Endothelial cell of umbilical vein (primary cell): ENCODE measurements at regions not wholly inside any gene's neighbourhood (a gene's known extent, or its start where the extent isn't known, plus 50 kb on each side); places are given as distances from the start of the nearest gene placed in this dataset.

ENCODE experiments used
- EZH2 ChIP-seq: IDR thresholded peaks from 2 replicates; pipeline ENCODE4 v1.6.1; 2012; ENCODE audit warnings: borderline replicate concordance, low read depth, mild to moderate bottlenecking, moderate library complexity, low read length, inconsistent platforms; ENCODE audit not compliant: severe bottlenecking
- FOS ChIP-seq: IDR thresholded peaks from 2 replicates; pipeline ENCODE4 v1.6.1; 2011; ENCODE audit warnings: mild to moderate bottlenecking, low read length, moderate library complexity, borderline replicate concordance; ENCODE audit not compliant: insufficient read depth
- GATA2 ChIP-seq: IDR thresholded peaks from 2 replicates; pipeline ENCODE4 v1.7.0; 2011; ENCODE audit warnings: low read depth, mild to moderate bottlenecking, moderate library complexity, mixed read lengths, low read length; ENCODE audit not compliant: insufficient read length, insufficient read depth
- JUN ChIP-seq: IDR thresholded peaks from 2 replicates; pipeline ENCODE4 v1.6.1; 2011; ENCODE audit warnings: borderline replicate concordance, low read depth; ENCODE audit not compliant: insufficient read length, insufficient read depth
- MAX ChIP-seq: IDR thresholded peaks from 2 replicates; pipeline ENCODE4 v1.6.1; 2011; ENCODE audit not compliant: insufficient read depth, insufficient read length
- MYC ChIP-seq: IDR thresholded peaks from one replicate; pipeline ENCODE4 v1.6.1; 2011; ENCODE audit warnings: mild to moderate bottlenecking, low read depth, low read length
- POLR2A ChIP-seq: IDR thresholded peaks from 2 replicates; pipeline ENCODE4 v1.6.1; 2012; ENCODE audit warnings: low read depth, mild to moderate bottlenecking, control low read depth, low read length
- POLR2AphosphoS5 ChIP-seq: IDR thresholded peaks from 2 replicates; pipeline ENCODE4 v1.6.1; 2012; ENCODE audit warnings: low read depth, mild to moderate bottlenecking, control low read depth, low read length, moderate library complexity; ENCODE audit not compliant: insufficient read depth
- TF ChIP-seq, protein P1 (sequence below), 2 donors: IDR thresholded peaks; 1 replicate in 1 of 2; 2 replicates in 1 of 2; pipeline ENCODE4 v1.5.1; 2011; ENCODE audit warnings: low read length in 2 of 2, mild to moderate bottlenecking in 2 of 2, moderate library complexity in 2 of 2, control low read depth in 1 of 2, inconsistent platforms in 1 of 2, low read depth in 1 of 2; ENCODE audit not compliant: insufficient read depth in 1 of 2; ENCODE audit errors: extremely low read depth in 1 of 2

DNA sequence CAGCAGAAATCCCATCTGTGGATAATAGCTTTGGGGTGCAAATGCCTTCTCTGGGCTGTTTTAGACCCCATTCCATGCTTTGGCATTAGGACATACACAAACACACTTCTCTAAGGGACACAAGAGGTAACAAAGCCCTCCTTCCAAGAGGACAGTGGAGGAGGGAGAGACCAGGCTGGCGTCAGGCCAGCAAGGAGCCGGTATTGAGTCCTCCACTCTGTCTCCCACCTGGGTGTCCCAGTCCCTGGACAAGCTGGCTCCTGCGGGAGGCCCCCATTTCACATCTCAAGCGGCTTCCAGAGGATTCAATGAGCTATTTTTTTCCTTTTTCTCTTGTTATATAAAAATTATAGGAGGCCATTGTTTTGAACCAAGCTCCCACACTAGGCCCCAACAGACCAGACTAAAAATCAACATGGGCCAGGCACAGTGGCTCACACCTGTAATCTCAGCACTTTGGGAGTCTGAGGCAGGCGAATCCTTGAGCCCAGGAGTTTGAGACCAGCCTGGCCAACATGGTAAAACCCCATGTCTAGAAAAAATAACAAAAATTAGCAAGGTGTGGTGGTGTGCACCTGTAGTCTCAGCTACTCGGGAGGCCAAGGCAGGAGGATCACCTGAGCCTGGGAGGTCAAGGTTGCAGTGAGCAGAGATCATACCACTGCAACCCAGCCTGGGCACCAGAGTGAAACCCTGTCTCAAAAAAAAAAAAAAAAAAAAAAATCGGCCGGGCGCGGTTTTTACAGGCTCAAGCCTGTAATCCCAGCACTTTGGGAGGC, 142.9 kb downstream of the TOMM20 start:
- no peak for TF ChIP-seq MYC
- TF ChIP-seq POLR2AphosphoS5: no peak
- TF ChIP-seq EZH2: no peak
- no peak for TF ChIP-seq GATA2
- TF ChIP-seq, protein P1, sequence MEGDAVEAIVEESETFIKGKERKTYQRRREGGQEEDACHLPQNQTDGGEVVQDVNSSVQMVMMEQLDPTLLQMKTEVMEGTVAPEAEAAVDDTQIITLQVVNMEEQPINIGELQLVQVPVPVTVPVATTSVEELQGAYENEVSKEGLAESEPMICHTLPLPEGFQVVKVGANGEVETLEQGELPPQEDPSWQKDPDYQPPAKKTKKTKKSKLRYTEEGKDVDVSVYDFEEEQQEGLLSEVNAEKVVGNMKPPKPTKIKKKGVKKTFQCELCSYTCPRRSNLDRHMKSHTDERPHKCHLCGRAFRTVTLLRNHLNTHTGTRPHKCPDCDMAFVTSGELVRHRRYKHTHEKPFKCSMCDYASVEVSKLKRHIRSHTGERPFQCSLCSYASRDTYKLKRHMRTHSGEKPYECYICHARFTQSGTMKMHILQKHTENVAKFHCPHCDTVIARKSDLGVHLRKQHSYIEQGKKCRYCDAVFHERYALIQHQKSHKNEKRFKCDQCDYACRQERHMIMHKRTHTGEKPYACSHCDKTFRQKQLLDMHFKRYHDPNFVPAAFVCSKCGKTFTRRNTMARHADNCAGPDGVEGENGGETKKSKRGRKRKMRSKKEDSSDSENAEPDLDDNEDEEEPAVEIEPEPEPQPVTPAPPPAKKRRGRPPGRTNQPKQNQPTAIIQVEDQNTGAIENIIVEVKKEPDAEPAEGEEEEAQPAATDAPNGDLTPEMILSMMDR (IDR thresholded peaks at IDR 0.05; ENCODE audit: extremely low read depth in 1 of 2, insufficient read depth in 1 of 2, low read depth in 1 of 2, low read length in 2 of 2): no peak
- no peak for TF ChIP-seq POLR2A
- TF ChIP-seq FOS: no peak
- no peak for TF ChIP-seq MAX
- TF ChIP-seq JUN: no peak
